ENCODE measurements at regions not wholly inside any gene's neighbourhood (a gene's known extent, or its start where the extent isn't known, plus 50 kb on each side); places are given as distances from the start of the nearest gene placed in this dataset.

DNA sequence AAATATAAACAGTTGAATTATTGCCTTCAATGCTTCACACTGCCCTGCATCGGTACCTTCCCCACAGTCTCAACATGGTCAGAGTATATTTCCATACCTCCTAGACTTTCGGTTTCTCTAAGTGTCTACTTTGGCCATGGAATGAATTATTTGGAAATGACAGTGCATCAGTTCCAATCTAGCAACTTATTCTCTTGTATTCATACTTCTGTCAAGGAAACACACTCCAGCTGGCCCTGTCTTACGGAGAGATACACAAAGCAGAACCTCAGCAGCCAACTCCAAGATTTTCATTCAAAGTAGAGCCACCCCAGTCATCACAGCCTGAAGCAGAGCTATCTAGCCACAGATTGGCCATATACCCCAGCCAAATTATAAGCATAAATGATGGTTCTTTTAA, 518.4 kb upstream of the UBE2E2 start (continued):
- TF ChIP-seq ZNF76 (CRISPR knock-in tag; IDR thresholded peaks at IDR 0.05; ENCODE audit: borderline replicate concordance) (no peak), OTX1 (CRISPR knock-in tag; IDR thresholded peaks at IDR 0.05) (no peak), TCF7 (IDR thresholded peaks at IDR 0.05; ENCODE audit: borderline replicate concordance) (no peak)

DNA sequence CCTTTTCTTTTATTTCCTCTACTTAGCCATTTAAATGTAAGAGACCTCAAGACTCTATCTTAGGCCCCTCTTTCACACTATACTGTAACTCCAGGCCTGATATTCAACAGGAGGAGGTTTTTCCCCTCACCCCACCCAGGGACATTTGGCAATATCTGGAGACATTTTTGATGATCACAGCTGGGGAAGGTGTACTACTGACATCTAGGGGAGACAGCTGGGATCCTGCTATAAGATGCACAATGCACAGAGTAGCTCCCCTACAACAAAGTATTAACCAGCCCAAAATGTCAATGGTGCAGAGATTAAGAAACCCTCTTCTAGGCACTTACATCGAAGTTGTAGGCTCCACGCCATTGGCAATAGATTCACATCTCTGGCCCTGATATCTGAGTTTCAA, 517.5 kb upstream of the UBE2E2 start:
- Histone ChIP-seq H3K4me3 (no peak overlapping the region), H3K4me1 (replicated peaks in 1 of 2; ENCODE audit: control insufficient read depth in 2 of 2, insufficient read depth in 2 of 2, low read length in 2 of 2) (no peaks in the 10 kb centered on the region), H3K79me2 (ENCODE audit: control insufficient read depth, insufficient read depth, low read length) (no peaks in the 10 kb centered on the region), H3K9ac (ENCODE audit: insufficient read depth in 1 of 2, low read depth in 2 of 2, low read length in 2 of 2) (no peak overlapping the region), H3K9me1 (ENCODE audit: control insufficient read depth, insufficient read depth, low read length) (no peaks in the 10 kb centered on the region), H2AFZ (ENCODE audit: low read depth, low read length) (no peak overlapping the region), H3K36me3 (ENCODE audit: control insufficient read depth, insufficient read depth, low read length) (no peaks in the 10 kb centered on the region), H3K27me3 (ENCODE audit: control insufficient read depth in 2 of 2, insufficient read depth in 2 of 2, low read length in 2 of 2) (no peaks in the 10 kb centered on the region), H4K20me1 (replicated peaks; ENCODE audit: control insufficient read depth, insufficient read depth, low read length) (no peaks in the 10 kb centered on the region), H3K9me3 (replicated peaks; ENCODE audit: control insufficient read depth, insufficient read depth, low read depth, low read length) (no peaks in the 10 kb centered on the region; the same call in 1 of the 2 replicates), H3K4me2 (ENCODE audit: insufficient read depth, low read length) (no peak overlapping the region), H3K27ac (ENCODE audit: extremely low read depth, low read depth, low read length) (no peak overlapping the region)
- intact Hi-C loops (cut with micrococcal nuclease) = no loop called here
- ChIA-PET POLR2A (interaction anchor here (0.6 to 0.7 kb wide), 2 partner anchors 136 to 1470 kb away, joined by 3 read pairs; no protein-coding TSS in a partner anchor), CTCF (ENCODE audit: low intra/inter-chr PET ratio) (no interaction called here)
- ATAC-seq (no peak), FAIRE-seq (no peak), DNase-seq (ENCODE audit: extremely low read depth in 1 of 4, low spot score in 3 of 4) (no peak)
- no peak for TF ChIP-seq E2F3 (CRISPR knock-in tag; IDR thresholded peaks at IDR 0.05)
- no peak for TF ChIP-seq SRSF7 (optimal IDR thresholded peaks at IDR 0.05; ENCODE audit: low read depth, low read length)
- TF ChIP-seq CREBBP (IDR thresholded peaks at IDR 0.05; ENCODE audit: low read depth, low read length) = no peak
- TF ChIP-seq, protein P1, sequence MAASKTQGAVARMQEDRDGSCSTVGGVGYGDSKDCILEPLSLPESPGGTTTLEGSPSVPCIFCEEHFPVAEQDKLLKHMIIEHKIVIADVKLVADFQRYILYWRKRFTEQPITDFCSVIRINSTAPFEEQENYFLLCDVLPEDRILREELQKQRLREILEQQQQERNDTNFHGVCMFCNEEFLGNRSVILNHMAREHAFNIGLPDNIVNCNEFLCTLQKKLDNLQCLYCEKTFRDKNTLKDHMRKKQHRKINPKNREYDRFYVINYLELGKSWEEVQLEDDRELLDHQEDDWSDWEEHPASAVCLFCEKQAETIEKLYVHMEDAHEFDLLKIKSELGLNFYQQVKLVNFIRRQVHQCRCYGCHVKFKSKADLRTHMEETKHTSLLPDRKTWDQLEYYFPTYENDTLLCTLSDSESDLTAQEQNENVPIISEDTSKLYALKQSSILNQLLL (CRISPR knock-in tag; IDR thresholded peaks at IDR 0.05; ENCODE audit: borderline replicate concordance) = no peak
- TF ChIP-seq GABPB2 (CRISPR knock-in tag; conservative IDR thresholded peaks at IDR 0.05) = no peak
- no peak for TF ChIP-seq PTRF (tag; IDR thresholded peaks at IDR 0.05)
- TF ChIP-seq ZNF143 (CRISPR knock-in tag; IDR thresholded peaks at IDR 0.05) = no peak
- TF ChIP-seq, protein P2, sequence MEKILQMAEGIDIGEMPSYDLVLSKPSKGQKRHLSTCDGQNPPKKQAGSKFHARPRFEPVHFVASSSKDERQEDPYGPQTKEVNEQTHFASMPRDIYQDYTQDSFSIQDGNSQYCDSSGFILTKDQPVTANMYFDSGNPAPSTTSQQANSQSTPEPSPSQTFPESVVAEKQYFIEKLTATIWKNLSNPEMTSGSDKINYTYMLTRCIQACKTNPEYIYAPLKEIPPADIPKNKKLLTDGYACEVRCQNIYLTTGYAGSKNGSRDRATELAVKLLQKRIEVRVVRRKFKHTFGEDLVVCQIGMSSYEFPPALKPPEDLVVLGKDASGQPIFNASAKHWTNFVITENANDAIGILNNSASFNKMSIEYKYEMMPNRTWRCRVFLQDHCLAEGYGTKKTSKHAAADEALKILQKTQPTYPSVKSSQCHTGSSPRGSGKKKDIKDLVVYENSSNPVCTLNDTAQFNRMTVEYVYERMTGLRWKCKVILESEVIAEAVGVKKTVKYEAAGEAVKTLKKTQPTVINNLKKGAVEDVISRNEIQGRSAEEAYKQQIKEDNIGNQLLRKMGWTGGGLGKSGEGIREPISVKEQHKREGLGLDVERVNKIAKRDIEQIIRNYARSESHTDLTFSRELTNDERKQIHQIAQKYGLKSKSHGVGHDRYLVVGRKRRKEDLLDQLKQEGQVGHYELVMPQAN (IDR thresholded peaks at IDR 0.05; ENCODE audit: borderline replicate concordance) = no peak
- no peak for TF ChIP-seq XRCC4 (IDR thresholded peaks at IDR 0.05; ENCODE audit: extremely low read depth, insufficient read depth, insufficient read length)
- 0% methylated on average over 2 of the region's 2 CpGs for WGBS (ENCODE audit: insufficient coverage, low coverage, missing lambda C conversion rate)
- BruUV-seq (replicated peaks) = no TSS peak
- in situ Hi-C loops (cut with MboI) = no loop called here
